Esophagus squamous epithelium (tissue), 5 donors: ENCODE measurements at regions not wholly inside any gene's neighbourhood (a gene's known extent, or its start where the extent isn't known, plus 50 kb on each side); places are given as distances from the start of the nearest gene placed in this dataset.
"Not testable (repeated sequence)": the region's sequence is repeated elsewhere in the genome, so short reads cannot be mapped to it uniquely, and the experiment has no call there.

Experiments
- DNase-seq: peaks from one replicate; lab custom pipeline; 2025; lab: John Stamatoyannopoulos, UW
- H3K27ac ChIP-seq, 4 donors: fragments of 200-600 bp; sonication (generic); one replicate each; pipeline ENCODE4 v1.5.1; 2016 to 2019; ENCODE audit warnings: mild to moderate bottlenecking in 1 of 4
- H3K27me3 ChIP-seq, 4 donors: fragments of 200-600 bp; sonication (generic); 1 replicate in 3 of 4; 2 replicates in 1 of 4; pipeline versions ENCODE4 v1.5.1 to v1.6.0; 2017 to 2021; ENCODE audit warnings: antibody characterized with exemption in 1 of 4
- H3K36me3 ChIP-seq, 3 donors: fragments of 200-600 bp; sonication (generic); one replicate each; pipeline ENCODE4 v1.5.1; 2016 to 2019
- H3K4me1 ChIP-seq, 3 donors: fragments of 200-600 bp; sonication (generic); one replicate each; pipeline ENCODE4 v1.5.1; 2017 to 2019
- H3K4me3 ChIP-seq, 4 donors: fragments of 200-600 bp; sonication (generic); 1 replicate in 3 of 4; 2 replicates in 1 of 4; pipeline ENCODE4 v1.5.1; 2016 to 2019; ENCODE audit warnings: mild to moderate bottlenecking in 2 of 4, moderate library complexity in 1 of 4
- H3K9me3 ChIP-seq, 3 donors: fragments of 200-600 bp; sonication (generic); one replicate each; pipeline ENCODE4 v1.5.1; 2016 to 2019
- WGBS, 2 donors: methylation state at CpG; one replicate each; pipeline ENCODE4 v1.1.5; 2018; 5-methylcytosine and 5-hydroxymethylcytosine counted together
- intact Hi-C: fragments of 100-400 bp; cut with DNase I; formaldehyde crosslinking; loops from one replicate; pipeline ENCODE4 v1.15.0; 2022
- donor health status: DM: yes; HTN: yes; CAD: no.

DNA sequence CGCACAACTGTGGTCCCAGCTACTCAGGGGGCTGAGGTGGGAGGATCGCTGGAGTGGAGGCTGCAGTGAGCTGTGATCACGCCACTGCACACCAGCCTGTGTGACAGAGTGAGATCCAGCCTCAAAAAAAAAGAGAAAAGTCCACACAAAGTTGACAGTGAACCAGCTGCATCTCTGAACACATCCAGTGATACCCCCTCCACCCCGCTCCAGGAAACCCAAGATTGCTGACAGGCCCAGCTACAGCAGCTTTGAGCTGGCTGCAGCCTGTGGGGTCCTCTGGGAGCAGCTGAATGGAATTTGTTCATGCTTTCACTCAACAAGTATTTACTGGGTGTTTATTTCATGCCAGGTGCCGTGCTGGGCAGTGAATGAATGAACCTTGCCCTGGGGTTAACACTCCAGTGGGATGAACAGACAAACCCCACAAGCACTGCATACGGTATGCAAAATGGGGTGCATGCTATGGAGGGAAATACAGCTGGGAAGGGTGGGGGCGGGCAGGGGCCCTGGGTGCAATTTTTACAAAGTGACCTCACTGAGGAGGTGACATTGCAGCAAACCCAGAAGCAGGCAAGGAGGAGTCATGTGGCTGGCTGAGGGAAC, 170.9 kb downstream of the GOSR1 start:
- H3K36me3 ChIP-seq, H3K27me3 ChIP-seq, intact Hi-C loops, H3K27ac ChIP-seq, H3K4me3 ChIP-seq, H3K9me3 ChIP-seq, H3K4me1 ChIP-seq, DNase-seq: not testable (repeated sequence)
- 86 to 87% methylated on average over 2 to 3 of the region's 7 CpGs for WGBS, 2 donors

DNA sequence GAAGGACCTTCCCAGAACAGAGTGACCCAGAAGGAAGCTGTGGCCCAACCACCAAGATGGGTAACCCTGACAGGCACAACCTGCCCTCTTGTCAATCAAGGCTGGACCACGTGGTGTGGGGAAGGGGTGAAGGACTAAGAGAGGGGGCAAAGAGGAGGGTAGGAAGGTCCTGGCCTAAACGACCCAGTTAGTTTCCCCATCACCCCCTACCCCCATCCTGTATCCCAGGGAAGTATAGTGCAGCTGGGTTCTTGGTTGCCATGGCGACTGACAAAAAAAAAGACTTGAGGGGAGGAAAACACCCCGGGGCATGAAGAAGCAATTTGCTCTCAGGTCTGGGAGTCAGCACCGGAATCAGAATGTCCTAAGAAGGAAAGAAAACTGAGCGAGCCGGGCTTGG, 168.7 kb downstream of the GOSR1 start:
- H3K27me3 ChIP-seq, H3K36me3 ChIP-seq, DNase-seq, H3K9me3 ChIP-seq, intact Hi-C loops, H3K4me1 ChIP-seq, H3K4me3 ChIP-seq, H3K27ac ChIP-seq: not testable (repeated sequence)
- WGBS, 2 donors, result 10% methylated on average over 4 of the region's 7 CpGs; no CpG with 5 or more reads in 1 of the 2 donors

DNA sequence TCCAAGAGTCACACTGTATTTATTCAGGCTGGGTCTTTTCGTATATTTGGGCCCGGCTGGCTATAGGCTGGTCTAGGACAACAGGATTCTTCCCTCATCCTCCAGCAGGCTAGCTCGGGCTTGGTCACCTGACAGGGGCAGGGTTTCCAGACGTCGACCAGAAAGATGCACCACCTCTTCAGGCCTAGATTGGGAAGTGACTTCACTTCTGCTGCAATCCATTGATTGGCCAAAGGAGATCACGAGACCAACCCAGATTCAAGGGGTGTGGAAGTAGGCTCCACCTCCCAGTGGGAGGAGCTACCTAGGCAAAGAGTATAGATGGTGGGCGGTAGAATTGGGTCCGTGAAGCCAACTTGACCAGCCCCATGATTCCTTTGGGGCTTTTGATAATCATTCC, 167.5 kb downstream of the GOSR1 start:
- intact Hi-C loops, H3K9me3 ChIP-seq, H3K27ac ChIP-seq, H3K4me1 ChIP-seq, H3K36me3 ChIP-seq, DNase-seq, H3K4me3 ChIP-seq, H3K27me3 ChIP-seq: not testable (repeated sequence)
- no CpG with 5 or more reads among the region's 8 CpGs for WGBS, 2 donors

DNA sequence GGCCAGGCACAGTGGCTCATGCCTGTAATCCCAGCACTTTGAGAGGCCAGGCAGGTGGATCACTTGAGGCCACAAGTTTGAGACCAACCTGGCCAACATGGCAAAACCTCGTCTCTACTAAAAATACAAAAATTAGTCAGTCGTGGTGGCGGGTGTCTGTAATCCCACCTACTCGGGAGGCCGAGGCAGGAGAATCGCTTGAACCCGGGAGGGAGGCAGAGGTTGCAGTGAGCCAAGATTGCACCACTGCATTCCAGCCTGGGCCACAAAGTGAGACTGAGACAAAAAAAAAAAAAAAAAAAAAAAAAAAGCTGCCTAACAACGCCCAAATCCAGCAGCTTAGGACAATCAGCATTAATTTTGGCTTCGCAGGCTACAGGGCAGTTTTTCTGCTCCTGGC, 167.1 kb downstream of the GOSR1 start:
- H3K36me3 ChIP-seq, H3K27ac ChIP-seq, H3K4me3 ChIP-seq, intact Hi-C loops, DNase-seq, H3K9me3 ChIP-seq, H3K27me3 ChIP-seq, H3K4me1 ChIP-seq: not testable (repeated sequence)
- WGBS, 2 donors, result 60% methylated on average over 1 of the region's 9 CpGs; no CpG with 5 or more reads in 1 of the 2 donors

DNA sequence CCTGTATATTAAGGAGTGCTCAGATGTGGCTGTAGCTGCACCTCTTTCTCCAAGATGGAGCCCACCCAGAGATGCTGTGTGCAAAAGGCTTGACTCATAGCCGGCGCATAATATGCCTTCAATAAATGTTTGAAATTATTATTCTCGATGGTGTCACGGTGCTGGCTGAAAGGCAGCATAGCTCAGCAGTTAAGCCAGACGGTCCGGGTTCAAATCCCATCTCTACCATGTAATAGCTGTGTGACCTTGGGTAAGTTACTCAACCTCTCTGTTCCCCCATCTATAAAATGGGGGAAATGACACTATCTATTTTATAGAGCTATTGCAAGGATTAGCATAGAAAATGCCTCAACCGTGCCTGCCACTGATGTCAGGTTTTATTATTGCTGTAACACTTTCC, 164.2 kb downstream of the GOSR1 start:
- DNase-seq, H3K4me1 ChIP-seq, H3K9me3 ChIP-seq, intact Hi-C loops, H3K27ac ChIP-seq, H3K27me3 ChIP-seq, H3K4me3 ChIP-seq, H3K36me3 ChIP-seq: not testable (repeated sequence)
- 90 to 93% methylated on average over 5 of the region's 7 CpGs for WGBS, 2 donors

DNA sequence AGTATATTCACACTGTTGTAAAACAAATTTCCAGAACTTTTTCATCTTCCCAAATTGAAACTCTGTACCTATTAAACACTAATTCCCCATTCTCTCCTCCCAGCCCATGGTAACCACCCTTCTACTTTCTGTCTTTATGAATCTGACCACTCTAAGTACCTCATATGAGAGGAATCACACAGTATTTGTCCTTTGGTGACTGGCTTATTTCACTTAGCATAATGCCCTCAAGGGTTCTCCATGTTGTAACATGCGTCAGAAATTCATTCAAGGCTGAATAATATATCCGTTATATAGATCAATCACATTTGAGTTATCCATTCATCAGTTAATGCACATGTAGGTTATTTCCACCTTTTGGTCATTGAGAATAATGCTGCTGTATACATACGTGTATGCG, 162.2 kb downstream of the GOSR1 start:
- intact Hi-C loops, H3K27me3 ChIP-seq, H3K27ac ChIP-seq, H3K9me3 ChIP-seq, H3K36me3 ChIP-seq, H3K4me3 ChIP-seq, DNase-seq, H3K4me1 ChIP-seq: not testable (repeated sequence)
- 30 to 54% methylated on average over 2 to 3 of the region's 4 CpGs for WGBS, 2 donors

DNA sequence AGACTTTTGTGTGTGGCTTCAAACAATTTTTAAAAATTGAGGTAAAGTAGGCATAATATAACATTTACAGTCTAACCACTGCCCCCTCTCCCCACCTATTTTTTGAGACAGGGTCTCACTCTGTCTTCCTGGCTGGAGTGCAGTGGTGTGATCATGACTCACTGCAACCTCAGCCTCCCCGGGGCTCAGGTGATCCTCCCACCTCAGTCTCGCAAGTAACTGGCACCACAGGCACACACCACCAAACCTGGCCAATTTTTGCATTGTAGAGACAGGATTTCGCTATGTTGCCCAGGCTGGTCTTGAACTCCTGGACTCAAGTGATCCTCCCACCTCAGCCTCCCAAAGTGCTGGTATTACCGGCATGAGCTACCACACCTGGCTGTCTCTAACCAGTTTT, 161.8 kb downstream of the GOSR1 start:
- H3K9me3 ChIP-seq, DNase-seq, H3K36me3 ChIP-seq, H3K27me3 ChIP-seq, H3K4me3 ChIP-seq, H3K27ac ChIP-seq, H3K4me1 ChIP-seq, intact Hi-C loops: not testable (repeated sequence)
- WGBS, 2 donors, result 60 to 78% methylated on average over 1 to 4 of the region's 4 CpGs

DNA sequence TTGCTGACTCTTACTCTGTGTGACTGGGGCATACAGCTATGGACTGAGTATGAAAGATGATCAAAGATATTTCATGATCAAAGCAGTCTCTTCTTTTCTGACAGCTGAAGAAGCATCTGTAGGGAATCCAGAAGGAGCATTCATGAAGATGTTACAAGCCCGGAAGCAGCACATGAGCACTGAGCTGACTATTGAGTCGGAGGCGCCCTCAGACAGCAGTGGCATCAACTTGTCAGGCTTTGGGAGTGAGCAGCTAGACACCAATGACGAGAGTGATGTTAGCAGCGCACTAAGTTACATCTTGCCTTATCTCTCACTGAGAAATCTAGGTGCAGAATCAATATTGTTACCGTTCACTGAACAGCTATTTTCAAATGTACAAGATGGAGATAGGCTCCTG, 154.4 kb downstream of the GOSR1 start:
- H3K27me3 ChIP-seq, H3K4me1 ChIP-seq, H3K9me3 ChIP-seq, H3K4me3 ChIP-seq, intact Hi-C loops, H3K27ac ChIP-seq, DNase-seq: not testable (repeated sequence)
- WGBS, 2 donors, result 90 to 94% methylated on average over 3 to 6 of the region's 6 CpGs
- H3K36me3 ChIP-seq, result peaks cover 0 to 23% (median 0%) of the 10 kb centered on the region in 3 donors

DNA sequence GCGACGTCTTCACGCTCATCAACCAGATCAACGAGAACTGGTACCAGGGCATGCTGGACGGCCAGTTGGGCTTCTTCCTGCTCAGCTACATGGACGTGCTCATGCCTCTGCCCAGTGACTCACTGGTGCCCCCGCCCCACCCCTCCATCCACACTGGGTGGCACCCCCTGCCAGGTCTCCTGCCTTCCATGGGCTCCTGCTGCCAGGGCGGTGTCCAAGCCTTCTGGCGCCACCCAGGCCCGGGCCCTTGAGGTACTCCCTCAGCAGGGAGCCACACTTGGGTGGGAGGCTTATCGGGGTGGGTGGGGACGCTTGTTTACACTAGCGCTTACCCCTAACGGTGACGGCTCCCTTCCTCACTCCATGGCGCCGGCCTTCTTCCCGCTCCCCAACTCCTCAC, 148.2 kb downstream of the GOSR1 start:
- H3K27ac ChIP-seq, H3K4me1 ChIP-seq, H3K4me3 ChIP-seq, DNase-seq, H3K9me3 ChIP-seq, H3K27me3 ChIP-seq, intact Hi-C loops: not testable (repeated sequence)
- H3K36me3 ChIP-seq, result peaks cover 0 to 19% (median 0%) of the 10 kb centered on the region in 3 donors
- 100% methylated on average over 4 of the region's 18 CpGs; no CpG with 5 or more reads in 1 of the 2 donors for WGBS, 2 donors

DNA sequence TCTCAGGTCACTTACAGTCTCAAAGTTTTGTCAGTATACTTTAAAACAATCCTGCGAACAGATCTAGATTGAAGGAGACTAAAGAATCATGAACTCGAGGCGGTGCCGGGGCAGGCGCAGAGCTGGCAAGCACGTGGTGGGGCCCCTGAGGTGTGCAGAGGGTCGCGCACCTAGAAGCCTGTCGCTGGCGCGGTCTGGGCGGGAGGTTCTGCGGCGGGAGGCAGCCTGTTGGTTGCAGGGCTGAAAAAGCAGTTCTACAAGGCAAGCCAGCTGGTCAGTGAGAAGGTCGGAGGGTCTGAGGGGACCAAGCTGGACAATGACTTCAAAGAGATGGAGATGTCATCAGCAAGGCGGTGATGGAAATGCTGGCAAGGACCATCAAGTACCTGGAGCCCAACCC, 147.0 kb downstream of the GOSR1 start:
- H3K4me1 ChIP-seq, H3K4me3 ChIP-seq, H3K27ac ChIP-seq, DNase-seq, H3K9me3 ChIP-seq, H3K27me3 ChIP-seq, intact Hi-C loops: not testable (repeated sequence)
- peaks cover 0 to 19% (median 0%) of the 10 kb centered on the region in 3 donors for H3K36me3 ChIP-seq
- 94 to 95% methylated on average over 13 to 16 of the region's 16 CpGs for WGBS, 2 donors

DNA sequence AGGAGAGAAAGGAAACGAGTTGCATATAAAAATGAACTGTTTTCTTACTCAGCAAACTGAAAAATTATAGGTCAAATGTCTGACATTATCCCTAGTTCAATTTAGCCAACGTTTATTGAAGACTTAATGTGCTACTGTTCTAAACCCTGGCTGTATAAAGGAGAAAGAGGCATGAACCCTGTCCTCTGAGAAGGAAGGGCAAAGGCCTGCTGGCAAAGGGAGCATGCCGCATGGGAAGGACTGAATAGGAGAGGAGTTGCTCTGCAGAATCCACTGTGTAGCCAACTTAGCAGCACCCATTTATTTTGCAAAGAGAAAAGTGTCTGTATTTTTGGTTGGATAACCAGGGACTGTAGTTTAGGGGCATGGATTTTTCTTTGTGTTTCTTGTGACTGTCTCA, 132.5 kb downstream of the GOSR1 start:
- H3K4me1 ChIP-seq, DNase-seq, H3K27me3 ChIP-seq, intact Hi-C loops, H3K27ac ChIP-seq, H3K4me3 ChIP-seq, H3K9me3 ChIP-seq: not testable (repeated sequence)
- WGBS, 2 donors, result 31 to 38% methylated on average over 2 of the region's 3 CpGs
- peaks cover 0 to 18% (median 0%) of the 10 kb centered on the region in 3 donors for H3K36me3 ChIP-seq
